Right hindlimb (tissue), 1 donor: ENCODE measurements at regions not wholly inside any gene's neighbourhood (a gene's known extent, or its start where the extent isn't known, plus 50 kb on each side); places are given as distances from the start of the nearest gene placed in this dataset.

ENCODE experiments used
- DNase-seq: peaks from one replicate; pipeline ENCODE4 v3.0.0-alpha.2; 2018

DNA sequence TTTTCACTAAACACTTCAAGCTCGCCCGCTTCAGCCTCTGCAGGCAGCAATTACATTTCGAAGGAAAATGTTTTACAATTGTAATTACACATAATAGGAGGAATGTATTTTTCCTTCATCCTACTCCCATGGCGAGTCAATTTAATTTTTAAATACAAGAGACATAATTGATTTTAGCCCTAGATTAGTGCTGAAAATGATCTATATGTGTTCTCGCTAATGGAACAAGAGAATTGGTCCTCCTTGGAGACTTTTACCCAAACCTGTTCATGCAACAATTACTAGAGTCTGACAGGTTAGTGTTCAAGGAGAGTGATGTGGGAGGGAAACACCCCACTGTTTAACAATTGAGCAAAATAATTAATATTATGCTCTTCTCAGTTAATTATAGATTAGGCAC is 509.4 kb upstream of the SETBP1 start:
- no peak for DNase-seq

GRCh38 chr18:44175891-44176290 is 504.8 kb upstream of the SETBP1 start:
- DNase-seq: no peak

DNA sequence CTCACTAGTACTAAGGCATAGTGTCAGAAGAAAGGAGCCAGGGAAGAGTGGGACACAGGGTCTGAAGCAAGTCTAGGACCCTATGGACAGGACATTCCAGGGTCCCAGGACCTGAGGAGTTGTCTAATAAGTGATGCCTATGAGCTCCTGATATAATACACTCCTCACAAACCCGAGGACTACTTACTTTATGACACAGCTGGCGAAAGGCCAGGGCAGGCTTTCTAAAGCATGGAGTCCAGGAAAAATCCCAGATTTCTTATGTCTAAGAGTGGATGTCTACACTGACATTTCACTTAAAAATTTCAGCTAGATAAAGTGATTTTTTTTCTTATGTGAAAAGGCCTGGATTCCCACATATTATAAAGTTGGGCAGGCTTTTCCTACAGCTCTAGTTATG is 502.2 kb upstream of the SETBP1 start:
- DNase-seq: no peak

GRCh38 chr18:44179693-44180092 is 501.0 kb upstream of the SETBP1 start:
- no peak for DNase-seq

DNA sequence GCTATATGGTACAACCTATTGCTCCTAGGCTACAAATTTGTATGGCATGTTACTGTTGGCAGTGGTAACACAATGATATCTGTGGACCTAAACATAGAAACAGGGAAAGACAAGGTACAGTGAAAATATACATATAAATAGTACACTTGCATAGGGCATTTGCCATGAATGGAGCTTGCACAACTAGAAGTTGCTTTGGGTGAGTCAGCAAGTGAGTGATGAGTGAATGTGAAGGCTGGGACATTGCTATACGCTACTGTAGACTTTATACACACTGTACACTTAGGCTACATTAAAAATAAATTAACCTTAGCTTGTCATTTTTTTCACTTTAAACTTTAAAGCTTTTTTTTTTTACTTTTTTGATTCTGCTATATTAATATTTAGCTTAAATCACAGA is 500.0 kb upstream of the SETBP1 start:
- no peak for DNase-seq

DNA sequence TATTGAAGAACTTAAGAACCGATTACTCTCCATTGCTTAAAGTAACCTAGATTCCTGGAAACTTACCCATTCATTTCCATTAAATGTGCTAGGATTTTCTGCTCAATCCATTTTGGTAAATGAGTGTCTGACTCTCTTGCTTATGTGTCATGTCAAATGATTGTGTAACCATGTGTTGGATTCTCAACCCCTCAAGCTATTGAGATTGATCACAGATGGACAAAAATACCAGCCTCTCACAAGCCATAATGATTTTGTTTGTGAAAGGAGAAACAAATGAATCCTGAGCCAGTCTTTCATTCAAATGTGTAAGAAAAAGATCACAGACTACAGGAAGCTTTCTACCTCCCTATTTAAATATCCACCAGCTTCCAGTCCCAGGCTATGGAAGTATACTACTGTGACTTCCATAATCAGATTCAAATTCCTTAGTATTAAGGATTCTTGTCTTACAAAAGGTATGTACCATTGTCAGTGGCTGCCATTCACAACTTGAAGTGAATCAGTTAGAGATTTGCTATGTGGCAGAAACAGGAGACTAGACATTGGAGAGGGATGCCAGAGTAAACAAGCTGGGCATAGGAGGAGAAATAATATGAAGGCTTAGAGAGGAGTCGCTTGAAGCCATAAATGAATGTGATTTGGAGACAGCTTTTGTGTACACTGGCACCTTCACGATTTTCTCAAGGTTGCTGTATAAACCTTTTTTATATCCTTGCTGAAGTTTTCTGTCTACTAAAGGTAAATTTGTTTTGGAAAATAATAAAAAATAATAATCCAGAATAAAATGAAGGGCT is 498.5 kb upstream of the SETBP1 start:
- no peak for DNase-seq

GRCh38 chr18:44186001-44186400 is 494.7 kb upstream of the SETBP1 start:
- no peak for DNase-seq

GRCh38 chr18:44187090-44187489 is 493.6 kb upstream of the SETBP1 start:
- no peak for DNase-seq

- DNase-seq: no peak
Measured at GRCh38 chr18:44195394-44196140, 485.1 kb upstream of the SETBP1 start.

DNA sequence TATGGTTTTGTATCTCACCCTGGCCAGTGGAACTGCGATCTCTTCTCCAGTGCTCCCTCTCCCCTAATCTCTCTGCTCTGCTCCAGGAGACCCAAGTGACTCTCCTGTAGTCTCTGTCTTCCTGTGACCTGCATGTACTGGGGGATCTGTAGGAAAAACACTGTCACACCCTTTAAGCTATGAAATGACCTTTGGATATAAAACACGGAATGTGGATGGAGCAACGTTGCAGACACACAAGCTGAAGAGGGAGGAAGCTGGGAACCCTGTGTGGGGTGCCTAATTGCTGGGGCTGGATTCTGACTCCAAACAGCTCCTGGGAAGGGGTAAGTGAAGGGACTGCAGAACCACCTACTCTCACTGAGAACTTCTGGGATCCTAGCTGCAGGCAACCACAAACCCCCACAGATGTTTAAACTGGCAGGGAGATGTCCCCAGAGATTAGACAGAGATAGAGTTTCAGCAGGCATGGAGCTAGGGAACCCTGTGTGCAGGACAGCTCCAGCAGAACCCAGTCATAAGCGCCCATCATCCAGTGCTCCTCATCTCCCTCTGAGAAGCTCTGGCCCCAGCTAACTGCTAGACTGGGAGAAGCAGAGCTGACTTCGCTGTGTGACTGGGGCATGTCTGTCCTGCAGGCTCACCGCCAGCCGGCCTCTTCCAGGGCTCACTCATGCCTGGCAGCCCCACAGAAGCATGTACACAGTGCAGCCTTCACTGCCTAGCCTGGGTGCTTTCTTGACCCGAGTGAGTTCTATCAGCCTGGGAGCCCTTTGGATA is 482.7 kb upstream of the SETBP1 start:
- no peak for DNase-seq

DNA sequence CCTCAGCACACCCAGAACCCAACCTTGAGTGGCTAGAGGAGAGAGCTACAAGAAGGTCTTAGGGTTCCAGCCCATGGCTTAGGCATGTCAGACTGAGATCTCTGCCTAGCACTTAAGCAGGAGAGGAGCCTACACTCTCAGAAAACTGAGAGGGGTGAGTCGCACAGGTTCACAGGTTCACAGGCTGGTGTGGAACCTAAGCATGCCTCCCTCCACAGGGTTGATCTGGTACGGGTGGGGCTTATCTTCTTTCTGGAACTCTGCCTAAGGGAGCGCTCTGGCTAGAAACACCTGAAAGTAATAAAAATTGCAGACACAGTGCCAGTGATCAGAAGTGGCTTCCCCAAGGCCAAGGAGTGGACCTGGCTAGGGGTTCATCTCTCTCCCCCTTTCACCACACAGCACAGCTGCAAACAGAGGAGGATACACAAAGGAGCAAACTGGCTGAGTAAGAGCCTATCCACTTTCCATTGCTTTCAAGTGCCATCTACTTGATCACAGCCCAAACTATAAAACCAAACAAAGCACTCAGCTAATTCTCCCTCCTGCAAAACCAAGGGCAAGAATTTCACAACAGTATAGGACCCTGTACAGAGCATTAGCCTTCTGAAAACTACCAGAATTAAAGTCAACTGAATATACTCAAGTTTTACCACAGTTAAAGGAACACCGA is 481.9 kb upstream of the SETBP1 start:
- no peak for DNase-seq

DNA sequence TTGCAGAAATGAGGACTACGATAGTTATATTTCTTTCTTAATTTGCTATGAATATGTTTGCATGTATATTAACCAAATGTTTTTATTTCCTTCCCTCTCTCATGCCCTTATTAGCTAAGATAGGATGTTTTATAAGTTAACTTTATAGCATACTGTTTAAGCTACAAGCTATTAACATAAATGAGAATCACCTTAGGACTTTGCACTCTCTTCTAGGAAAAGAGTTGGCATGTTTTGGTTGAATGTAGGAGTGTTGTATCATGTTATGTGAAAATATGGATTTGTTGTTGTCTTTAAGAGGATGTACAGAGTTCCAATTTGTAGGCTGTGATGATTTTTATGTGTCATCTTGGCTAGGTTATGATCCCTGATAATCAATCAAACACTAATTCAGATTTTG is 467.4 kb upstream of the SETBP1 start:
- no peak for DNase-seq

DNA sequence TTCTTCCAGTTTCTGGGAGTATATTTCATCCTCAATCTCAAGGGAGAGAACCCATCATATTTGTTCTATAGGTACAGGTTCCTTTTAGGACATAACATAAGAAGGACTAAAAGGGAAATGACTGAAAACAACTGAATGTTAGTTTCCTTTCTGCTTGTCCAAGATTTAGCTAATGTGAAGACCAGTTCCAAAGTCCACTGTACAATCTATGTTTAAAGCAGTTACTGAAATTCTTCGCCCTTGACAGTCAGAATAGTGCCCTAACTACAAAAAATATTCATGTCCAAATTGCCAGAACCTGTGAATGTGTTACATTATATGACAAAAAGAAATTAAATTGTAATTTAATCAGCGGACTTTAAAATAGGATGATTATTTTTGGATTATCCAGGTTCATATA is 466.3 kb upstream of the SETBP1 start:
- DNase-seq: no peak

- DNase-seq: no peak
Measured at GRCh38 chr18:44216169-44216568, 464.5 kb upstream of the SETBP1 start.

DNA sequence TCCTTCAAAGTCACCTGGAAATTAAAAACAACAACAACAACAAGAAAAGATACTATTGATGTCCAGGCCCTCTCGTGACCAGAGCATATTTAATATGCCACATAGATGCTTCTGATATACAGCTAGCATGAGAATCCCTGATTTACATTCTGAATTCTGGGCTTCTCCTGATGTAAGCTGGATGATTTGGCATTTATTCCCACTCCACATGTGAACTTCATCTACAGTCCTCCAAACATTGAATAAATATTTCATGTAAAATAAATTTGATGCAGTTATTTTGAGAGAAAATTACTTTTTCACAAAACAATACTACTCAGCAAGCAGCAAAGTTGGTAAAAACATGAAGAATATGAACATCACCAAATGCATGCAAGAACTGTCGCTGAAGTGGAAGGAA is 453.2 kb upstream of the SETBP1 start:
- no peak for DNase-seq

GRCh38 chr18:44229693-44230108 is 451.0 kb upstream of the SETBP1 start:
- peak; percentile 91 for DNase-seq

GRCh38 chr18:44231936-44232335 is 448.8 kb upstream of the SETBP1 start:
- no peak for DNase-seq

DNA sequence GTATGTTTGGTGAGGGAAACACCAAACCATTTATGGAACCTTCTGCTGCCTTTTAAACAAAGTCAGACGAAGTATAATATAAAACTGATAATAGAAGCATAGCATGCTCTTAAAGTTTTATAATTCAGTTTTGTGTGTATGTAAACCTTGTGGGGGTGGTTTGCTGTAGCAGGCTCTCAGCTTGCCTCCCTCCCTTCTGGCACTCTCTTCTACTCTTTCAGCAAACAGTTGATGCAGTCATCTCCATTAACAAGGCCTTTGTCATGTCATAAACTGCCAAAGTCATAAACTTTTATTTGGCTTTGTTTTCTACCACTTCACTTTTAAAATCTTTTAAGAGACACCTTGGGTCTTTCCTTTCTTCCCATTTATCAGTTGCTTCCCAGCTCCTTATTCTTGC is 448.2 kb upstream of the SETBP1 start:
- no peak for DNase-seq

DNA sequence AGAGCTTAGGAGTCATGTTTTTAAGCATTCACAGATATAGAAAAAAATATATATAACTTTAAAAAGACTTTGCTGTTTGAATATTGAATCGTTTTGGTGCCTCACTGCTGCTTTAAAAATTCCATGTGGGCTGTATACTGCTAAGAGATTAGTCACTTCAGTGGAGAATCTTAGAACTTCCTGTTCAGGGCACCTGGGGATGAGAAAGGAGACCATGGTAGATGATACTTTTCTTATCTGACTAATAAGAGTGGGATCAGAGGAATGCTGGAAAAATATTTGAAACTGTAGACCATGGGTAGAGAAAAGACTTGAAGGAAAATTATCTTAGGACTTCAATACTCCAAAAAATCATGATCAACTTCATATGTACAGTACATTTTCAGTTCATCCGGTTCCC is 442.2 kb upstream of the SETBP1 start:
- no peak for DNase-seq

- DNase-seq: no peak
Measured at GRCh38 chr18:44238911-44239310, 441.8 kb upstream of the SETBP1 start.

GRCh38 chr18:44241020-44241419 is 439.7 kb upstream of the SETBP1 start:
- no peak for DNase-seq

GRCh38 chr18:44245019-44245418 is 435.7 kb upstream of the SETBP1 start:
- DNase-seq: no peak

DNA sequence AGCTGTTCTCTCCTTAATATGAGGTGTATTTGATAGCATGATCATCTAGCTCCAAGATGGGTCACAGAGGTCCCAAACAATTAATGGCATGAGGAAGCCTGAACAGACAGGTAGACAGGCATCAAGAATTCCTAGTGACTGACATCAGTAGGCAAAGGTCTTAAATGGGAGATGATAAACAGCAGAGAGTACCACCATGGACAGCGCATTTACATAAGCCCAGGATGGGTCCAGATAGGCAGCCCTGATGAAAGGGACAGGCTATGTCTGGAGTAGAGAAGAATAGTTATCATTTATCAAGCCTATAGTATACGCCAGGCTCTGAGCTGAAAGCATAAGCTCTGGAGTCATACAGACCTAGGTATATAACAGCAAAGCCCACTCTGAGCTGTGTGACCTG is 434.7 kb upstream of the SETBP1 start:
- no peak for DNase-seq
